Glutamatergic neuron (in vitro differentiated cells): ENCODE measurements at regions not wholly inside any gene's neighbourhood (a gene's known extent, or its start where the extent isn't known, plus 50 kb on each side); places are given as distances from the start of the nearest gene placed in this dataset.

Source experiments
- DNase-seq: peaks from one replicate; pipeline ENCODE4 v3.0.0; 2022
- H3K27ac Mint-ChIP-seq: one replicate; pipeline ENCODE4 v1.8.0; 2020; ENCODE audit warnings: mild to moderate bottlenecking, mixed read lengths, inconsistent platforms; ENCODE audit not compliant: unreplicated experiment
- H3K27me3 Mint-ChIP-seq: one replicate; pipeline ENCODE4 v1.8.0; 2020; ENCODE audit warnings: mild to moderate bottlenecking, moderate library complexity, mixed read lengths, inconsistent platforms; ENCODE audit not compliant: unreplicated experiment
- H3K36me3 Mint-ChIP-seq: one replicate; pipeline ENCODE4 v1.8.0; 2020; ENCODE audit warnings: mild to moderate bottlenecking, mixed read lengths, inconsistent platforms; ENCODE audit not compliant: unreplicated experiment
- H3K4me1 Mint-ChIP-seq: one replicate; pipeline ENCODE4 v1.8.0; 2020; ENCODE audit warnings: mild to moderate bottlenecking, low read depth, mixed read lengths, inconsistent platforms; ENCODE audit not compliant: unreplicated experiment
- H3K4me3 Mint-ChIP-seq: one replicate; pipeline ENCODE4 v1.8.0; 2020; ENCODE audit warnings: mild to moderate bottlenecking, mixed read lengths, inconsistent platforms; ENCODE audit not compliant: unreplicated experiment
- H3K9me3 Mint-ChIP-seq: one replicate; pipeline ENCODE4 v1.8.0; 2020; ENCODE audit warnings: mild to moderate bottlenecking, moderate library complexity, mixed read lengths, inconsistent platforms; ENCODE audit not compliant: unreplicated experiment
- CTCF ChIP-seq: fragments of 200-600 bp; sonication (generic); IDR thresholded peaks from one replicate; pipeline ENCODE4 v1.5.0; 2021; ENCODE audit not compliant: partially characterized antibody, unreplicated experiment

DNA sequence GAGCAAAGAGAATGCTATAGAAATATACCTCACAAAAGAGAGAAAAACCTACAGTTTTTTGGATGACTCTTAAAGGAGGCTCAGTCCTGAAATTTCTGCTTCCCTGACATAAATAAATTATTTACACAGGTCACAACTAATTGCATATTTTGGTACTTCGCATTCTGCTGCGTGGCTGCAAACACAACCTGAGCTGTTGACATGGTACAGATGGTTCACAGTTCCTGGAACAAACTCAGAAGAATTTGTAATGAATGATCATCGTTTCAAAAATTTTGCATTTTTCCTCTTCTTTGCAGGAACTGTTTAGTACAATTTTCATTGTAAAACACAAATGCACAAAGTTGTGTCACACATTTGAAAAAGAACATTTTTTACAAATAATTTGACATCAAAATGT, 313.7 kb upstream of the SYT1 start:
- Mint-ChIP-seq H3K36me3 (no peaks in the 10 kb centered on the region), H3K9me3 (no peaks in the 10 kb centered on the region), H3K27me3 (no peaks in the 10 kb centered on the region), H3K27ac (no peak overlapping the region), H3K4me1 (no peaks in the 10 kb centered on the region), H3K4me3 (no peak overlapping the region)
- DNase-seq: no peak
- no peak for TF ChIP-seq CTCF

DNA sequence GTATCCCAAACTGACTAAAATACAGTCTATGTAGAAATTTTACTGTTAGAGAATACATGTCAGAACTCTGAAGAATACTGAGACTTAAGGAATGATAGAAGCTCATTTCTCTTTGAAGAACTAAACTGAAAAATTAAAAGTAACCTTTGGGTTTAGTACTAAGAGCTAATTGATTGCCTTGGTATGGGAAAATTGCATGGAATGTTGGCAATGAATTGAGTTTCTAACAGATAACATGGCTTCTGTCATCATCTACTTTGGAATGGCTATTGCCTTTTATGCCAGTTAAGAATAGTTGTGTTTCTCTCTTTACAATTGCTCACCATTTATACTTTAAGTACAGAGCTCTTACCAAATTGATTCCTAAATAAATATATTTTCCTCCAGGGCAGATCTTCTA, 308.8 kb upstream of the SYT1 start:
- Mint-ChIP-seq H3K9me3 (peaks cover 6% of the 10 kb centered on the region), H3K36me3 (no peaks in the 10 kb centered on the region), H3K27me3 (no peaks in the 10 kb centered on the region), H3K4me1 (peaks cover 28% of the 10 kb centered on the region), H3K27ac (no peak overlapping the region), H3K4me3 (no peak overlapping the region)
- DNase-seq: no peak
- no peak for TF ChIP-seq CTCF

DNA sequence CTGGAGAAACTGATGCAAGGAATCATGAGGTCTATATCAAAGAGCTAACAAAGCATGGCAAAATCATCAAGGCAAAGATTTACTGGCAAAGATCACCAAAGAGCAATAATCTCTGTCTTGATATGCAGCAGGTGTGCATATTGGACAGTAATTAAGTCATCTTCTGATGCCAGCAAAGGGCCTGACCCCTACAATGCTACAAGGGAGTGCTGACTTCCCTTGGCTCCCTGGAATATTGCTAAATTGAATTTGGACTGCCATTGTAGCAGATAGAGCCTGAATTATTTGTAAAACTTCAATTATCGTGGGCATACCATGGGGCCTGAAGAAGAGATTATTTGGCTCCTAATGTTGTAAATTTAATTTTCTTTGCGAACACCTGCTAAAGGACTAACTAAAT, 307.9 kb upstream of the SYT1 start:
- Mint-ChIP-seq H3K4me3 (no peak overlapping the region), H3K9me3 (peaks cover 8% of the 10 kb centered on the region), H3K36me3 (no peaks in the 10 kb centered on the region), H3K27me3 (no peaks in the 10 kb centered on the region), H3K4me1 (peaks cover 34% of the 10 kb centered on the region), H3K27ac (no peak overlapping the region)
- no peak for TF ChIP-seq CTCF
- DNase-seq: no peak

DNA sequence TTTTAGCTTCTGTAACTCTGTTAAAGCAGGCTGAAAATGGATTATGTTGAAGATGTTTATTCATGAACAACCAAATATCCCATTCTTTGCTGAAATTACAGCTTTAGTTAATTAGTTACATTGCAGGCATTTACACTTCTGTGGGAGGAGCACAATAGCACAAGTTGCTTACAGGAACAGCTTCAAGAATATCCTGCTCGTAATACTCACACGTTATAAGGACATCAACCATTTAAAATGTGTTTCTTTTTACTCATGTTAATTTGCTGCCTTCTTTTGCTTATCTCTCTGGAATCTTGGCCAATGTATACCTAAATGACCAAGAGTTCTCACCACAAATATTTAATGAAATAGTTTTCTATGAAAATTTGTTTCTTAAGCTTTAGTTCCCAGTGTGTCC, 305.2 kb upstream of the SYT1 start:
- Mint-ChIP-seq H3K36me3 (no peaks in the 10 kb centered on the region), H3K27ac (peak overlapping the region; percentile 85), H3K9me3 (peaks cover 8% of the 10 kb centered on the region), H3K27me3 (no peaks in the 10 kb centered on the region), H3K4me3 (no peak overlapping the region), H3K4me1 (peaks cover 41% of the 10 kb centered on the region)
- no peak for TF ChIP-seq CTCF
- no peak for DNase-seq

DNA sequence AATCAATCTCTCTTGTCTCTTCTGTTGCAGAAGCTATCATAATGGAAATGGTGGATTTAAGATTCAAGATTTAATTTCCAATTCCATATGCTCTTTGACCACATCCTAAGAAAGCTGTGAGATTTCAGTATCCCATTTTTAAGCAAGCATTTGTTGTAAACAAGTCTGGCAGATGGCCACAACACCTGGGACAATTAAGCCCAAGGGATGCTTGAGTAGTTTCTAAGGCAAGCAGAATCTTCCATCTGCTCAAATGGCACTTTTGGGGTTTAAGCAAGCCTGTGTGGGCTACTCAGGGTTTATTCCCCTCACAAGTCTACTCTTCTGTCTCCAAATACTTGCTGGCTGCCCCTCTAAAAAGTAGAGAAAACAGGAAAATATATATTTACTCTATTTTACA, 304.7 kb upstream of the SYT1 start:
- no peaks in the 10 kb centered on the region for H3K27me3 Mint-ChIP-seq
- peaks cover 41% of the 10 kb centered on the region for H3K4me1 Mint-ChIP-seq
- H3K9me3 Mint-ChIP-seq: peaks cover 8% of the 10 kb centered on the region
- no peak for TF ChIP-seq CTCF
- H3K4me3 Mint-ChIP-seq: no peak overlapping the region
- H3K27ac Mint-ChIP-seq: peak overlapping the region; percentile 85
- no peaks in the 10 kb centered on the region for H3K36me3 Mint-ChIP-seq
- DNase-seq: peak; percentile 54
